ENCODE measurements at regions not wholly inside any gene's neighbourhood (a gene's known extent, or its start where the extent isn't known, plus 50 kb on each side); places are given as distances from the start of the nearest gene placed in this dataset.
A peak's percentile ranks its signal among the peaks of the same experiment; 100 is the strongest.

DNA sequence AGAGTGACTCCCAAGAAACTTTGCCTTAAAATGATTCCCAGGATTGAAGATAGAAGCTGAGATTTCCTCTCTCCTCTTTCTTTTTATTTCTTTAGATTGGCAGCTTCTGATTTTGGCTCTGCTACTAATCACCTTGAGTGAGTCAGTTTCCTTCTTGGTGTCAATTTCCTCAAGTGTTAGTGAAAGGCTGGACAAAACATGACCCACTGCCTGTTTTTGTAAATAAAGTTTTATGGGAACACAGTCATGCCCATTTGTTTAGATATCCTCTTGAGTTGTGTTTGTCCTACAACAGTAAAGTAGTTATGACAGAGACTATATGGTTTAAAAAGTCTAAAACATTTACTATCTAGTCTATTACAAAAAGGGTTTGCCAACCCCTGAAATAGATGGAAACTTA, 227.2 kb upstream of the TBX3 start:
- Mint-ChIP-seq H3K27ac (peak overlapping the region; percentile 33), H3K4me3 (ENCODE audit: low read depth) (no peak overlapping the region), H3K9me3 (ENCODE audit: low read depth) (peaks cover 4% of the 10 kb centered on the region), H3K4me1 (ENCODE audit: low read depth) (peaks cover 3% of the 10 kb centered on the region), H3K36me3 (ENCODE audit: insufficient read depth) (no peaks in the 10 kb centered on the region), H3K27me3 (peaks cover 35% of the 10 kb centered on the region)
- TF ChIP-seq, protein P1, sequence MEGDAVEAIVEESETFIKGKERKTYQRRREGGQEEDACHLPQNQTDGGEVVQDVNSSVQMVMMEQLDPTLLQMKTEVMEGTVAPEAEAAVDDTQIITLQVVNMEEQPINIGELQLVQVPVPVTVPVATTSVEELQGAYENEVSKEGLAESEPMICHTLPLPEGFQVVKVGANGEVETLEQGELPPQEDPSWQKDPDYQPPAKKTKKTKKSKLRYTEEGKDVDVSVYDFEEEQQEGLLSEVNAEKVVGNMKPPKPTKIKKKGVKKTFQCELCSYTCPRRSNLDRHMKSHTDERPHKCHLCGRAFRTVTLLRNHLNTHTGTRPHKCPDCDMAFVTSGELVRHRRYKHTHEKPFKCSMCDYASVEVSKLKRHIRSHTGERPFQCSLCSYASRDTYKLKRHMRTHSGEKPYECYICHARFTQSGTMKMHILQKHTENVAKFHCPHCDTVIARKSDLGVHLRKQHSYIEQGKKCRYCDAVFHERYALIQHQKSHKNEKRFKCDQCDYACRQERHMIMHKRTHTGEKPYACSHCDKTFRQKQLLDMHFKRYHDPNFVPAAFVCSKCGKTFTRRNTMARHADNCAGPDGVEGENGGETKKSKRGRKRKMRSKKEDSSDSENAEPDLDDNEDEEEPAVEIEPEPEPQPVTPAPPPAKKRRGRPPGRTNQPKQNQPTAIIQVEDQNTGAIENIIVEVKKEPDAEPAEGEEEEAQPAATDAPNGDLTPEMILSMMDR (IDR thresholded peaks at IDR 0.05; ENCODE audit: unreplicated experiment) = no peak
- DNase-seq (ENCODE audit: low spot score, unreplicated experiment) = no peak

GRCh38 chr12:114904254-114905003, 220.5 kb upstream of the TBX3 start:
- Mint-ChIP-seq H3K36me3 (ENCODE audit: insufficient read depth) (no peaks in the 10 kb centered on the region), H3K4me3 (ENCODE audit: low read depth) (no peak overlapping the region), H3K4me1 (ENCODE audit: low read depth) (peaks cover 2% of the 10 kb centered on the region), H3K9me3 (ENCODE audit: low read depth) (no peaks in the 10 kb centered on the region), H3K27ac (no peak overlapping the region), H3K27me3 (peaks cover 25% of the 10 kb centered on the region)
- TF ChIP-seq, protein P1 (IDR thresholded peaks at IDR 0.05; ENCODE audit: unreplicated experiment) = no peak
- DNase-seq (ENCODE audit: low spot score, unreplicated experiment) = no peak

- no peak overlapping the region for H3K27ac Mint-ChIP-seq
- TF ChIP-seq, protein P1 (IDR thresholded peaks at IDR 0.05; ENCODE audit: unreplicated experiment) = no peak
- no peaks in the 10 kb centered on the region for H3K36me3 Mint-ChIP-seq (ENCODE audit: insufficient read depth)
- H3K9me3 Mint-ChIP-seq (ENCODE audit: low read depth) = no peaks in the 10 kb centered on the region
- H3K27me3 Mint-ChIP-seq = peaks cover 20% of the 10 kb centered on the region
- H3K4me3 Mint-ChIP-seq (ENCODE audit: low read depth) = no peak overlapping the region
- H3K4me1 Mint-ChIP-seq (ENCODE audit: low read depth) = peaks cover 2% of the 10 kb centered on the region
- DNase-seq (ENCODE audit: low spot score, unreplicated experiment) = no peak
Observed at GRCh38 chr12:114903083-114903691, 219.2 kb upstream of the TBX3 start.

GRCh38 chr12:114902665-114903064, 218.7 kb upstream of the TBX3 start:
- Mint-ChIP-seq H3K27ac (no peak overlapping the region), H3K4me1 (ENCODE audit: low read depth) (peaks cover 5% of the 10 kb centered on the region), H3K4me3 (ENCODE audit: low read depth) (no peak overlapping the region), H3K36me3 (ENCODE audit: insufficient read depth) (no peaks in the 10 kb centered on the region), H3K27me3 (peaks cover 18% of the 10 kb centered on the region), H3K9me3 (ENCODE audit: low read depth) (no peaks in the 10 kb centered on the region)
- no peak for DNase-seq (ENCODE audit: low spot score, unreplicated experiment)
- TF ChIP-seq, protein P1 (IDR thresholded peaks at IDR 0.05; ENCODE audit: unreplicated experiment) = no peak

GRCh38 chr12:114901316-114901715, 217.3 kb upstream of the TBX3 start:
- TF ChIP-seq, protein P1 (IDR thresholded peaks at IDR 0.05; ENCODE audit: unreplicated experiment) = no peak
- H3K27ac Mint-ChIP-seq = no peak overlapping the region
- H3K27me3 Mint-ChIP-seq = peaks cover 15% of the 10 kb centered on the region
- H3K4me3 Mint-ChIP-seq (ENCODE audit: low read depth) = no peak overlapping the region
- H3K4me1 Mint-ChIP-seq (ENCODE audit: low read depth) = peaks cover 12% of the 10 kb centered on the region
- no peaks in the 10 kb centered on the region for H3K36me3 Mint-ChIP-seq (ENCODE audit: insufficient read depth)
- H3K9me3 Mint-ChIP-seq (ENCODE audit: low read depth) = no peaks in the 10 kb centered on the region
- no peak for DNase-seq (ENCODE audit: low spot score, unreplicated experiment)
